Small intestine (tissue), 7 donors: ENCODE measurements at regions not wholly inside any gene's neighbourhood (a gene's known extent, or its start where the extent isn't known, plus 50 kb on each side); places are given as distances from the start of the nearest gene placed in this dataset.
A peak's percentile ranks its signal among the peaks of the same experiment; 100 is the strongest.

Experiments
- DNase-seq, 2 donors: peaks; one replicate each; pipeline versions ENCODE4 v3.0.0 to v3.0.0-alpha.2; 2013
- FAIRE-seq: peaks from 2 replicates; lab custom pipeline; 2012; peaks lifted over from hg19 to GRCh38; lab: Jason Lieb, UNC
- H3K27ac ChIP-seq, 3 donors: one replicate each; pipeline ENCODE4 v1.5.1; 2013; ENCODE audit warnings: low read length in 2 of 3, mild to moderate bottlenecking in 2 of 3, control low read depth in 1 of 3, inconsistent platforms in 1 of 3, low read depth in 1 of 3, moderate library complexity in 1 of 3
- H3K27me3 ChIP-seq, 3 donors: one replicate each; pipeline ENCODE4 v1.6.1; 2013; ENCODE audit warnings: low read length in 3 of 3, inconsistent platforms in 1 of 3; ENCODE audit not compliant: control insufficient read depth in 3 of 3, insufficient read depth in 3 of 3
- H3K36me3 ChIP-seq, 3 donors: one replicate each; pipeline ENCODE4 v1.6.1; 2013; ENCODE audit warnings: low read length in 3 of 3, inconsistent platforms in 1 of 3, low read depth in 1 of 3, mild to moderate bottlenecking in 1 of 3, moderate library complexity in 1 of 3; ENCODE audit not compliant: control insufficient read depth in 3 of 3, insufficient read depth in 2 of 3
- H3K4me1 ChIP-seq, 3 donors: one replicate each; pipeline ENCODE4 v1.6.1; 2013; ENCODE audit warnings: low read length in 2 of 3, inconsistent platforms in 1 of 3, low read depth in 1 of 3, mild to moderate bottlenecking in 1 of 3, moderate library complexity in 1 of 3; ENCODE audit not compliant: control insufficient read depth in 3 of 3, insufficient read depth in 2 of 3
- H3K4me3 ChIP-seq, 3 donors: one replicate each; pipeline ENCODE4 v1.5.1; 2013; ENCODE audit warnings: low read length in 3 of 3, control low read depth in 1 of 3, inconsistent platforms in 1 of 3, low read depth in 1 of 3, mild to moderate bottlenecking in 1 of 3, moderate library complexity in 1 of 3
- H3K9me3 ChIP-seq, 2 donors: one replicate each; pipeline ENCODE4 v1.6.1; 2013; ENCODE audit warnings: low read depth in 1 of 2, low read length in 1 of 2; ENCODE audit not compliant: control insufficient read depth in 2 of 2, insufficient read depth in 1 of 2
- WGBS, 3 donors: extraction: QIAGEN DNeasy Blood & Tissue Kit; methylation state at CpG; one replicate each; pipeline ENCODE4 v1.1.7; 2013; 5-methylcytosine and 5-hydroxymethylcytosine counted together
- donor health status: healthy with polysubstance abuse.
- donor health status: control.
- donor health status: control.
- donor health status: Bipolar disorder and iron deficiency.
- donor health status: healthy.

GRCh38 chr5:110250755-110251154 is 475.7 kb downstream of the TMEM232 start:
- no peaks in the 10 kb centered on the region for H3K9me3 ChIP-seq
- H3K27me3 ChIP-seq, result no peaks in the 10 kb centered on the region
- no peak overlapping the region for H3K27ac ChIP-seq
- no peaks in the 10 kb centered on the region for H3K36me3 ChIP-seq
- FAIRE-seq (no peak), DNase-seq (no peak)
- no peak overlapping the region for H3K4me3 ChIP-seq
- H3K4me1 ChIP-seq, result no peaks in the 10 kb centered on the region

GRCh38 chr5:110251366-110251765 is 475.1 kb downstream of the TMEM232 start:
- Histone ChIP-seq H3K27me3 (no peaks in the 10 kb centered on the region), H3K36me3 (no peaks in the 10 kb centered on the region), H3K27ac (no peak overlapping the region), H3K4me1 (no peaks in the 10 kb centered on the region), H3K9me3 (no peaks in the 10 kb centered on the region), H3K4me3 (no peak overlapping the region)
- FAIRE-seq (no peak), DNase-seq (no peak)
- WGBS, 3 donors, result 58 to 79% (median 76%) methylated on average over 2 of the region's 2 CpGs

GRCh38 chr5:110255194-110255593 is 471.3 kb downstream of the TMEM232 start:
- Histone ChIP-seq H3K27me3 (no peaks in the 10 kb centered on the region), H3K4me1 (peaks cover 0 to 4% (median 0%) of the 10 kb centered on the region in 3 donors), H3K9me3 (no peaks in the 10 kb centered on the region), H3K36me3 (no peaks in the 10 kb centered on the region), H3K27ac (no peak overlapping the region), H3K4me3 (no peak overlapping the region)
- 74 to 87% (median 81%) methylated on average over 1 of the region's 1 CpG for WGBS, 3 donors
- no peak for DNase-seq
- no peak for FAIRE-seq

GRCh38 chr5:110256298-110256697 is 470.2 kb downstream of the TMEM232 start:
- H3K4me1 ChIP-seq, result peaks cover 0 to 4% (median 0%) of the 10 kb centered on the region in 3 donors
- no peak for FAIRE-seq

GRCh38 chr5:110257971-110258370 is 468.5 kb downstream of the TMEM232 start:
- DNase-seq (no peak), FAIRE-seq (no peak)
- no peaks in the 10 kb centered on the region for H3K9me3 ChIP-seq
- peaks cover 0 to 4% (median 0%) of the 10 kb centered on the region in 3 donors for H3K4me1 ChIP-seq
- H3K36me3 ChIP-seq, result no peaks in the 10 kb centered on the region
- whole genome bisulfite sequencing, 3 donors, result 83 to 88% (median 88%) methylated on average over 6 of the region's 6 CpGs
- no peak overlapping the region for H3K27ac ChIP-seq
- H3K4me3 ChIP-seq, result no peak overlapping the region
- H3K27me3 ChIP-seq, result no peaks in the 10 kb centered on the region

More at GRCh38 chr5:110256298-110256697, 470.2 kb downstream of the TMEM232 start:
- H3K9me3 ChIP-seq, result no peaks in the 10 kb centered on the region
- no peak overlapping the region for H3K27ac ChIP-seq
- H3K36me3 ChIP-seq, result no peaks in the 10 kb centered on the region
- H3K27me3 ChIP-seq, result no peaks in the 10 kb centered on the region
- WGBS, 3 donors, result 23 to 61% (median 47%) methylated on average over 2 of the region's 2 CpGs
- DNase-seq, result no peak
- no peak overlapping the region for H3K4me3 ChIP-seq

GRCh38 chr5:110258460-110259216 is 467.8 kb downstream of the TMEM232 start:
- DNase-seq (peak; percentile 1 to 56), FAIRE-seq (no peak)
- no peaks in the 10 kb centered on the region for H3K9me3 ChIP-seq
- H3K27me3 ChIP-seq, result no peaks in the 10 kb centered on the region
- H3K36me3 ChIP-seq, result no peaks in the 10 kb centered on the region
- H3K27ac ChIP-seq, result no peak overlapping the region
- WGBS, 3 donors, result 82 to 85% (median 85%) methylated on average over 5 of the region's 5 CpGs
- H3K4me1 ChIP-seq, result peaks cover 0 to 4% (median 0%) of the 10 kb centered on the region in 3 donors
- no peak overlapping the region for H3K4me3 ChIP-seq

GRCh38 chr5:110262749-110263148 is 463.7 kb downstream of the TMEM232 start:
- DNase-seq (no peak), FAIRE-seq (no peak)
- H3K27me3 ChIP-seq, result no peaks in the 10 kb centered on the region
- H3K4me3 ChIP-seq, result no peak overlapping the region
- H3K9me3 ChIP-seq, result no peaks in the 10 kb centered on the region
- no peaks in the 10 kb centered on the region for H3K36me3 ChIP-seq
- peaks cover 0 to 4% (median 0%) of the 10 kb centered on the region in 3 donors for H3K4me1 ChIP-seq
- H3K27ac ChIP-seq, result no peak overlapping the region

GRCh38 chr5:110264661-110265060 is 461.8 kb downstream of the TMEM232 start:
- Histone ChIP-seq H3K36me3 (no peaks in the 10 kb centered on the region), H3K27ac (no peak overlapping the region), H3K27me3 (no peaks in the 10 kb centered on the region), H3K4me3 (no peak overlapping the region), H3K4me1 (no peaks in the 10 kb centered on the region), H3K9me3 (no peaks in the 10 kb centered on the region)
- FAIRE-seq (no peak), DNase-seq (no peak)
- 60 to 74% (median 64%) methylated on average over 1 of the region's 1 CpG for WGBS, 3 donors

GRCh38 chr5:110265162-110265561 is 461.3 kb downstream of the TMEM232 start:
- Histone ChIP-seq H3K27me3 (no peaks in the 10 kb centered on the region), H3K4me3 (no peak overlapping the region), H3K4me1 (no peaks in the 10 kb centered on the region), H3K36me3 (no peaks in the 10 kb centered on the region), H3K9me3 (no peaks in the 10 kb centered on the region), H3K27ac (no peak overlapping the region)
- 87 to 100% (median 94%) methylated on average over 2 of the region's 2 CpGs for WGBS, 3 donors
- FAIRE-seq, result no peak
- DNase-seq, result no peak
